EH (cell line): ENCODE measurements at regions not wholly inside any gene's neighbourhood (a gene's known extent, or its start where the extent isn't known, plus 50 kb on each side); places are given as distances from the start of the nearest gene placed in this dataset.

ENCODE experiments used
- DNase-seq: peaks from one replicate; pipeline ENCODE4 v3.0.0-alpha.2; 2015; ENCODE audit warnings: low read depth

GRCh38 chr13:31927219-31927653 is 104.3 kb upstream of the FRY start:
- no peak for DNase-seq

GRCh38 chr13:31929031-31929770 is 102.4 kb upstream of the FRY start:
- DNase-seq: no peak

GRCh38 chr13:31930490-31930889 is 101.1 kb upstream of the FRY start:
- no peak for DNase-seq

GRCh38 chr13:31930901-31931522 is 100.6 kb upstream of the FRY start:
- DNase-seq: no peak

- DNase-seq: no peak
Observed at GRCh38 chr13:31937436-31937835, 94.1 kb upstream of the FRY start.

- no peak for DNase-seq
Observed at GRCh38 chr13:31940076-31940475, 91.5 kb upstream of the FRY start.

GRCh38 chr13:31943591-31943990 is 88.0 kb upstream of the FRY start:
- DNase-seq: no peak

- no peak for DNase-seq
Observed at GRCh38 chr13:31944262-31945160, 87.1 kb upstream of the FRY start.

- peak; percentile 87 for DNase-seq
Observed at GRCh38 chr13:31945202-31945961, 86.2 kb upstream of the FRY start.

- peak; percentile 78 for DNase-seq
Observed at GRCh38 chr13:31946091-31946770, 85.3 kb upstream of the FRY start.

- peak; percentile 33 for DNase-seq
Observed at GRCh38 chr13:31947105-31947504, 84.5 kb upstream of the FRY start.

GRCh38 chr13:31947506-31947905 is 84.1 kb upstream of the FRY start:
- DNase-seq: peak; percentile 49

- DNase-seq: no peak
Observed at GRCh38 chr13:31949486-31949885, 82.1 kb upstream of the FRY start.

- no peak for DNase-seq
Observed at GRCh38 chr13:31950111-31950815, 81.3 kb upstream of the FRY start.

- peak; percentile 45 for DNase-seq
Observed at GRCh38 chr13:31951215-31951678, 80.3 kb upstream of the FRY start.

- no peak for DNase-seq
Observed at GRCh38 chr13:31952641-31953380, 78.8 kb upstream of the FRY start.

- DNase-seq: no peak
Observed at GRCh38 chr13:31955101-31955500, 76.5 kb upstream of the FRY start.

GRCh38 chr13:31955741-31956140 is 75.8 kb upstream of the FRY start:
- no peak for DNase-seq

GRCh38 chr13:31956980-31957644 is 74.5 kb upstream of the FRY start:
- DNase-seq: peak; percentile 67
